Stomach smooth muscle (tissue), 2 donors: ENCODE measurements at regions not wholly inside any gene's neighbourhood (a gene's known extent, or its start where the extent isn't known, plus 50 kb on each side); places are given as distances from the start of the nearest gene placed in this dataset.
"Not testable (repeated sequence)": the region's sequence is repeated elsewhere in the genome, so short reads cannot be mapped to it uniquely, and the experiment has no call there.

Experiments
- H3K27ac ChIP-seq: one replicate; pipeline ENCODE4 v1.7.0; 2013; ENCODE audit warnings: mild to moderate bottlenecking, low read length, inconsistent platforms
- H3K27me3 ChIP-seq, 2 donors: one replicate each; pipeline ENCODE4 v1.7.0; 2013; ENCODE audit warnings: low read length in 2 of 2; ENCODE audit not compliant: insufficient read depth in 2 of 2, control insufficient read depth in 1 of 2
- H3K36me3 ChIP-seq, 2 donors: one replicate each; pipeline ENCODE4 v1.7.0; 2013; ENCODE audit warnings: low read length in 2 of 2; ENCODE audit not compliant: control insufficient read depth in 2 of 2, insufficient read depth in 2 of 2
- H3K4me1 ChIP-seq: one replicate; pipeline ENCODE4 v1.7.0; 2013; ENCODE audit warnings: low read length; ENCODE audit not compliant: control insufficient read depth, insufficient read depth
- H3K4me3 ChIP-seq, 2 donors: one replicate each; pipeline ENCODE4 v1.7.0; 2013; ENCODE audit warnings: low read length in 2 of 2
- H3K9ac ChIP-seq, 2 donors: one replicate each; pipeline ENCODE4 v1.7.0; 2013; ENCODE audit warnings: low read length in 2 of 2, mild to moderate bottlenecking in 1 of 2
- H3K9me3 ChIP-seq, 2 donors: one replicate each; pipeline ENCODE4 v1.7.0; 2013; ENCODE audit warnings: low read length in 2 of 2; ENCODE audit not compliant: control insufficient read depth in 2 of 2
- donor health status: healthy.
- donor health status: Pancreatic carcinoma.

- no peak overlapping the region for H3K27ac ChIP-seq
- H3K36me3 ChIP-seq, result no peaks in the 10 kb centered on the region
- no peaks in the 10 kb centered on the region for H3K9me3 ChIP-seq
- H3K9ac ChIP-seq, result no peak overlapping the region
- H3K4me1 ChIP-seq, result no peaks in the 10 kb centered on the region
- no peak overlapping the region for H3K4me3 ChIP-seq
- no peaks in the 10 kb centered on the region for H3K27me3 ChIP-seq
Observed at GRCh38 chr6:103534814-103535213, 1324.9 kb downstream of the HACE1 start.

- Histone ChIP-seq H3K4me3 (no peak overlapping the region), H3K4me1 (no peaks in the 10 kb centered on the region), H3K9ac (no peak overlapping the region), H3K36me3 (no peaks in the 10 kb centered on the region), H3K9me3 (no peaks in the 10 kb centered on the region), H3K27ac (no peak overlapping the region), H3K27me3 (no peaks in the 10 kb centered on the region)
Observed at GRCh38 chr6:103534095-103534494, 1325.6 kb downstream of the HACE1 start.

DNA sequence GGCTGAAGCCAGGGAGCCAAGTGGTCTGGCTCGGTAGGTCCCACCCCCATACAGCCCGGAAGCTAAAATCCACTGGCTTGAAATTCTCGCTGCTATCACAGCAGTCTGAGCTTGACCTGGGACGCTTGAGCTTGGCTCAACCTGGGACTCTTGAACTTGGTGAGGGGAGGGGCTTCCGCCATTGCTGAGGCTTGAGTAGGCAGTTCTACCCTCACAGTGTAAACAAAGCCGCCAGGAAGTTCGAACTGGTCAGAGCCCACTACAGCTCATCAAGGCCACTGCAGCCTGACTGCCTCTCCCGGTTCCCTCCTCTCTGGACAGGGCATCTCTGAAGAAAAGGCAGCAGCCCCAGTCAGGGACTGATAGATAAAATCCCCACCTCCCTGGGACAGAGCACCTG is 1337.7 kb downstream of the HACE1 start:
- Histone ChIP-seq H3K4me3 (no peak overlapping the region), H3K9ac (no peak overlapping the region), H3K9me3 (no peaks in the 10 kb centered on the region), H3K27ac (no peak overlapping the region), H3K4me1 (no peaks in the 10 kb centered on the region), H3K27me3 (no peaks in the 10 kb centered on the region), H3K36me3 (no peaks in the 10 kb centered on the region)

- Histone ChIP-seq H3K36me3 (no peaks in the 10 kb centered on the region), H3K9ac (no peak overlapping the region), H3K9me3 (no peaks in the 10 kb centered on the region), H3K4me1 (no peaks in the 10 kb centered on the region), H3K4me3 (no peak overlapping the region), H3K27ac (no peak overlapping the region), H3K27me3 (no peaks in the 10 kb centered on the region)
Observed at GRCh38 chr6:103516336-103516735, 1343.4 kb downstream of the HACE1 start.

- Histone ChIP-seq H3K27ac (no peak overlapping the region), H3K36me3 (no peaks in the 10 kb centered on the region), H3K27me3 (no peaks in the 10 kb centered on the region), H3K4me3 (no peak overlapping the region), H3K9ac (no peak overlapping the region), H3K9me3 (no peaks in the 10 kb centered on the region), H3K4me1 (no peaks in the 10 kb centered on the region)
Observed at GRCh38 chr6:103507052-103507451, 1352.7 kb downstream of the HACE1 start.

DNA sequence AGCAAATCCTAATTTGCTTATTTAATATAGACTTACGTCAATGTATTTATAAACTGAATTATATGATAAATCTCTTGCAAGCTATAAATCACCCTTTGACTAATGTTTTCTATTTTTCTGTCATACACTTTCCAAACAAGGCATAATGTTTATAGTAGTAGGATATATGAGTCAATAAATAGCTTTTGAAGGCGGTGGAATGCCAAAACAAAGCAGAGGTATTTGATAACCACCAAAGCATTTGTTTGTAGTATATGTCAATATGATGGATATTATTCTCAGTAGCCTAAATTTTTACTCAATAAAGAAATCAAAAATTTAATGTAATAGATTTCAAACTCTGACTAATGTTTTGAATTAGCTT is 1354.6 kb downstream of the HACE1 start:
- no peak overlapping the region for H3K4me3 ChIP-seq
- H3K36me3 ChIP-seq, result no peaks in the 10 kb centered on the region
- no peaks in the 10 kb centered on the region for H3K27me3 ChIP-seq
- H3K27ac ChIP-seq, result no peak overlapping the region
- no peaks in the 10 kb centered on the region for H3K9me3 ChIP-seq
- no peaks in the 10 kb centered on the region for H3K4me1 ChIP-seq
- H3K9ac ChIP-seq, result no peak overlapping the region

DNA sequence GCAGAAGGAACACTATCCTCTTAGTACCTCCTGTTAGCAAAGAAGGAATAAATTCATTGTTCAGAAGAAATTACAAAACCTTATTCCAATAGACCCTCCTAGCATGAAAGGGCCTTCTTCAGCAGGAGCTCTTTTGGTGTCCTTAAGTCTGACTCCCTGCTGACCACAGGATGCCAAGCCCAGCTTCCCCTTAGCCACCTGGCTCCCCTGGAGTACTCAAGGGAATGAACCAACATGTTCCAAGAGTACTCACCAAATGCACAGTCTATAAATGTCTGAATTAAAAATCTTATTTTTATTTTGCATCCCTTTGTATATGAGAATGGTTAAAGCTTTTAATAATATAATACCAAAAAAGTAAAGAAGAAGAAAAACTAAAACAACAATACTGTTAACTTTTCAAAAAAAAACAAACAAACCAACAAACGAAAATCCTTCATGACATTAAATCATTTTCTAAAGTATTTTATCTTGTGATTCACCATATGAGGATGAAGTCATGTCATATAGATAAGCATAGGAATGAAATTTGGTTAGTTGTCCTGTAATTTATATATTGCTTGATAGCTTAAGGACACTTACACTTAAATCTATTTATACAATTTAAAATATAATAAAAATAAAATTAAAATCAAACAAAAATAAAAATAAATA is 1355.1 kb downstream of the HACE1 start:
- no peaks in the 10 kb centered on the region for H3K9me3 ChIP-seq
- no peak overlapping the region for H3K27ac ChIP-seq

DNA sequence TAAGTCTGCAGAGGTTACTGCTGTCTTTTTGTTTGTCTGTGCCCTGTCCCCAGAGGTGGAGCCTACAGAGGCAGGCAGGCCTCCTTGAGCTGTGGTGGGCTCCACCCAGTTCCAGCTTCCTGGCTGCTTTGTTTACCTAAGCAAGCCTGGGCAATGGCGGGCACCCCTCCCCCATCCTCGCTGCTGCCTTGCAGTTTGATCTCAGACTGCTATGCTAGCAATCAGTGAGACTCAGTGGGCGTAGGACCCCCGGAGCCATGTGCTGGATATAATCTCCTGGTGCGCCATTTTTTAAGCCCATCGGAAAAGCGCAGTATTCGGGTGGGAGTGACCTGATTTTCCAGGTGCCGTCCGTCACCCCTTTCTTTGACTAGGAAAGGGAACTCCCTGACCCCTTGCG is 1363.1 kb downstream of the HACE1 start:
- not testable (repeated sequence) for H3K9ac ChIP-seq, H3K27ac ChIP-seq, H3K36me3 ChIP-seq, H3K9me3 ChIP-seq, H3K4me1 ChIP-seq, H3K4me3 ChIP-seq, H3K27me3 ChIP-seq

More for the DNA sequence above, 1355.1 kb downstream of the HACE1 start:
- H3K4me1 ChIP-seq, result no peaks in the 10 kb centered on the region
- no peaks in the 10 kb centered on the region for H3K36me3 ChIP-seq
- no peak overlapping the region for H3K4me3 ChIP-seq
- H3K9ac ChIP-seq, result no peak overlapping the region
- H3K27me3 ChIP-seq, result no peaks in the 10 kb centered on the region

GRCh38 chr6:103456652-103457051 is 1403.1 kb downstream of the HACE1 start:
- Histone ChIP-seq H3K36me3 (no peaks in the 10 kb centered on the region), H3K27ac (no peak overlapping the region), H3K9me3 (peaks cover 0 to 3% of the 10 kb centered on the region in 2 donors), H3K27me3 (no peaks in the 10 kb centered on the region), H3K9ac (no peak overlapping the region), H3K4me3 (no peak overlapping the region), H3K4me1 (no peaks in the 10 kb centered on the region)

DNA sequence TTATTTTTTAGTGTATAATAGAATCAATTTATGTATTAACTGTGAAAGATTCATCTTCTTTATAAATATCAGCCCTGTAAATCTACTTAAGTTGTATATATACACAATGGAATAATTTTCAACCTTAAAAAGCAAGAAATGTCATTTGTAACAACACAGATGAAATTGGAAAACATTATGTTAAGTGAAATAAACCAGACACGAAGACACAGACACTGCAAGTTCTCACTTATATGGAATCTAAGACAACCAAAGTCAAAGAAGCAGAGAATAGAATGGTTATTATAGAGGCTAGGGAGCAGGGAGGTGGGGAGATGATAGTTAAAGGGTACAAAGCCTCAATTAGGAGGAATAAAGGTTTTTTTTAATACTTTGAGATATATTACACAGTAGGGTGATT is 1404.4 kb downstream of the HACE1 start:
- Histone ChIP-seq H3K4me3 (no peak overlapping the region), H3K36me3 (no peaks in the 10 kb centered on the region), H3K27ac (no peak overlapping the region), H3K4me1 (no peaks in the 10 kb centered on the region), H3K9ac (no peak overlapping the region), H3K9me3 (peaks cover 0 to 3% of the 10 kb centered on the region in 2 donors), H3K27me3 (no peaks in the 10 kb centered on the region)

- no peak overlapping the region for H3K9ac ChIP-seq
Observed at GRCh38 chr6:103409475-103409874, 1450.2 kb downstream of the HACE1 start.

More at GRCh38 chr6:103409475-103409874, 1450.2 kb downstream of the HACE1 start:
- no peaks in the 10 kb centered on the region for H3K27me3 ChIP-seq
- no peak overlapping the region for H3K4me3 ChIP-seq
- H3K9me3 ChIP-seq, result peaks cover 0 to 3% of the 10 kb centered on the region in 2 donors
- H3K27ac ChIP-seq, result no peak overlapping the region
- H3K36me3 ChIP-seq, result no peaks in the 10 kb centered on the region
- H3K4me1 ChIP-seq, result no peaks in the 10 kb centered on the region
